GM12864 (cell line): ENCODE measurements at regions not wholly inside any gene's neighbourhood (a gene's known extent, or its start where the extent isn't known, plus 50 kb on each side); places are given as distances from the start of the nearest gene placed in this dataset.
"Not testable (repeated sequence)": the region's sequence is repeated elsewhere in the genome, so short reads cannot be mapped to it uniquely, and the experiment has no call there.

ENCODE experiments used
- DNase-seq: peaks from one replicate; pipeline ENCODE4 v3.0.0-alpha.2; 2011; ENCODE audit warnings: low read depth
- H3K4me3 ChIP-seq: 2 replicates; pipeline ENCODE4 v1.5.1; 2011; ENCODE audit warnings: mild to moderate bottlenecking, low read depth, low read length, control low read depth
- TF ChIP-seq, protein P1 (sequence below): IDR thresholded peaks from 2 replicates; pipeline ENCODE4 v1.5.1; 2011; ENCODE audit warnings: low read depth, mild to moderate bottlenecking, moderate library complexity, low read length, control low read depth, inconsistent platforms; ENCODE audit errors: missing control alignments

DNA sequence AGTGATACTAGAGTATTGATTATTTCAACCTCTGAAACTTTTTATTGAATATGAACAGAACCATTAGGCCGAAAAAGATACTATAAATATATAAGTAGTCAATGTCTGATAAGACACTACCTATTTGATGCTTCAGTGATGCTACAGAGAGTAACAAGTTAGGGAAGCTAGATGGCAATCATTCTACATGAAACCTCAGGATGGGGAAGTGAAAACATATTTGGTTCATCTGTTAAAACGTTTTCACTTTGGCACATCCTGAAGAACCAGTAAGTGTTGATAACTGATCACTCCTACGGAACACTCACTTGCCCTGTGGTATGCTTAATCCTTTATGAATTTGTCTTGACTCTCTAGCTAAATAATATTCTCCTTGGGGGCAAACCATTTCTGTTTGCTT lies 1064.9 kb downstream of the NXPH1 start:
- H3K4me3 ChIP-seq, result no peak overlapping the region
- TF ChIP-seq, protein P1, sequence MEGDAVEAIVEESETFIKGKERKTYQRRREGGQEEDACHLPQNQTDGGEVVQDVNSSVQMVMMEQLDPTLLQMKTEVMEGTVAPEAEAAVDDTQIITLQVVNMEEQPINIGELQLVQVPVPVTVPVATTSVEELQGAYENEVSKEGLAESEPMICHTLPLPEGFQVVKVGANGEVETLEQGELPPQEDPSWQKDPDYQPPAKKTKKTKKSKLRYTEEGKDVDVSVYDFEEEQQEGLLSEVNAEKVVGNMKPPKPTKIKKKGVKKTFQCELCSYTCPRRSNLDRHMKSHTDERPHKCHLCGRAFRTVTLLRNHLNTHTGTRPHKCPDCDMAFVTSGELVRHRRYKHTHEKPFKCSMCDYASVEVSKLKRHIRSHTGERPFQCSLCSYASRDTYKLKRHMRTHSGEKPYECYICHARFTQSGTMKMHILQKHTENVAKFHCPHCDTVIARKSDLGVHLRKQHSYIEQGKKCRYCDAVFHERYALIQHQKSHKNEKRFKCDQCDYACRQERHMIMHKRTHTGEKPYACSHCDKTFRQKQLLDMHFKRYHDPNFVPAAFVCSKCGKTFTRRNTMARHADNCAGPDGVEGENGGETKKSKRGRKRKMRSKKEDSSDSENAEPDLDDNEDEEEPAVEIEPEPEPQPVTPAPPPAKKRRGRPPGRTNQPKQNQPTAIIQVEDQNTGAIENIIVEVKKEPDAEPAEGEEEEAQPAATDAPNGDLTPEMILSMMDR, result no peak
- no peak for DNase-seq

DNA sequence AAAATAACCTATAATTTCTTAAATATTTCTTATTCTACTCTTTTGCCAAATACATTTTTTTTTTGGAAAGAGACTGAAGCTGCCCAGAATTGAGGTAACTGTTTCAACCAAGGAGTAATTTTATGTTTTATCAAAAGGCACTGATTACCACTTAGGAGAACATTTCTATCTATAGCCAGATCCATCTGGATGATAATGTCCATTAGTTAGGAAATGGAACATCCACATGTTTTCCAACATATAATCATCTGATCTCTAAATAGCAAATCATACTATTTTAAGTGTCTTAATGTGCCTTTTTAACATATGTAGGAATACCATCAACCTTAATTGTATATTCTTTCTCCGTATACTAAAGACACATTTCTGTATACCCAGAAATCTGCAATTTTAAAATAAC lies 1068.9 kb downstream of the NXPH1 start:
- TF ChIP-seq, protein P1, result no peak

DNA sequence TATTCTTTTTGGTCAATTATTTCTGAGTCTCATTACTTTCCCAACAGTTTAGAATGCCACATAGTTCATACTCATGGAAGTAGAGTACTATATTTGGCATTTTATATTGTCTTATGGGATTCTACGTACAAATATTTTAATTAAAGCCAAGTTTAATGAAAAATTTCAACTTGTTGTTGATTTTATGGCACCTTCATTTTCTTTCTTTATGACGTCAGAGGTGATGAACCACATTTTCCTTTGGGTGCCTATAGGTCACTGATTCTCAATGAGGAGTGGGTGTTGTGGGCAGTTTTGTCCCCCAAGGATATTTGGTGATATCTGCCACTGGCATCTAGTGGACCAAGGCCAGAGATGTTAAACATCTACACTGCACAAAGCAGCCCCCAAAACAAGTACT lies 1071.3 kb downstream of the NXPH1 start:
- no peak for DNase-seq
- H3K4me3 ChIP-seq, result no peak overlapping the region
- TF ChIP-seq, protein P1, result no peak

More for the DNA sequence above, 1068.9 kb downstream of the NXPH1 start:
- no peak for DNase-seq
- H3K4me3 ChIP-seq, result no peak overlapping the region

DNA sequence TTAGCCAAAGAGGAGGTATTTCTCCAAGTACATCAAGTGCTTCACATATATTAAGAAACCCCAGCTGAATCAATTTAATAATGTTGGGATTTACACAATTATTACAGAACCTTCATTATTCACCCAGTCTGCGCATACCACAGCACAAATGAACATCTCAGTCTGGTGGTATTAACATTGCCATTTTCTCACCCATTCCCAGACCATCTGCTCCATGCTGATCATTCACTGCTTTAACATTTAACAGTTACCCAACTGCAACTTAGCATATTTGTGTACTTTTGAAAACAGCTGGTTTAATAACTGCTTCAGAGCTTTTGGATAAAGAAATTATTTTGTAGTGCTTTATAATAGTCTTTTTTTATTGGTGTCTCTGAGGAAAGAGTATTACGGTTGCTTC lies 1072.1 kb downstream of the NXPH1 start:
- H3K4me3 ChIP-seq, result no peak overlapping the region
- no peak for DNase-seq
- TF ChIP-seq, protein P1, result no peak

DNA sequence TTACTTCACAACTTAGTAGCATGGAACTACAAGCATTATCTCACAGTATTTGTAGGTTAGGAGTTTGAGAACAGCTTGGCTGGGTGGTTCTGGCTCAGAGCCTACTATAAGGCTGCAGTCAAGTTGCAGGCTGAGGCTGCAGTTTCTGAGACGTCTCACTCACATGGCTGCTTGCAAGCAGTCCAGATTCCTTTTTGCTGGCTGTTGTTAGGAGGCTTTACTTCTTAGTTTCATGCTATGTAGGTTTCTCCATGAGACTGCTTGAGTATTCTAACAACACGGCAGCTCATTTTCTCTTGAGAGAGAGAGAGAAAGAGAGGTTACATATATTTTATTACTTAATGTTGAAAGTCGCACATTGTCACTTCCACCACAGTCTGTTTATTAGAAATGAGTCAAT lies 1073.9 kb downstream of the NXPH1 start:
- no peak for DNase-seq
- H3K4me3 ChIP-seq, result no peak overlapping the region
- TF ChIP-seq, protein P1, result no peak

DNA sequence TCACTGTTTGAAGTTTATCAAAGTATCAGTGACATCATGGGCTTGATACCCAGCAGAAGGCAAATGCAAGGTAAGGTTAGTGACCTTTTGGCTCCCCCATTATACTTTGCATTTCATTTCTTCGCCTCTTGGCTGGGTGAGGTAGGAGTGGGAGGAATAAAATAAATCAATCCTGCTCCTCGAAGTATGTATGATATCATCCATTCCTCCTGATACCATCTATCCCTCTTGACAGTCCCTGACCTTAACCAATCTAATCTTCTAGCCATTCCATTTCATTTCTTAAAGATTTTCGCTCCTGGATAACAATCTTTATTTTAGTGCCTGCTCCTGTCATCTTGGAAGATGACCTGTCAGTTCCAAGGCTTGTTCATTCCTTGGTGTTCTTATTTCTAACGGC lies 1083.3 kb downstream of the NXPH1 start:
- TF ChIP-seq, protein P1, result no peak

DNA sequence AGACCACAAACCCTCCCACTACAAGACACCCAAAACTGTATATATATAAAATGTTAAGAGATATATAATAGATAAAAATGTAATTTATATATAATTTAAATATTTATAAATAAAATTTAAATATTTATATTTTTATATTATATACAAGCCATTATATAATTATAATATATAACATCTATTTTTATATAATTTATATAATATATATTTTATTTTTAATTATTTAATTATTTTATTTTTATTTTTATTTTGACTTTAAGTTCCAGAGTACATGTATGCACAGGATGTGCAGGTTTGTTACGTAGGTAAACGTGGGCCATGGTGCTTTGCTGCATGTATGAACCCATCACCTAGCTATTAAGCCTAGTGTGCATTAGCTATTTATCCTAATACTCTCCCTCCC lies 1090.2 kb downstream of the NXPH1 start:
- TF ChIP-seq, protein P1, result no peak
- no peak for DNase-seq
- H3K4me3 ChIP-seq, result no peak overlapping the region

More for the DNA sequence above, 1083.3 kb downstream of the NXPH1 start:
- DNase-seq, result no peak
- no peak overlapping the region for H3K4me3 ChIP-seq

DNA sequence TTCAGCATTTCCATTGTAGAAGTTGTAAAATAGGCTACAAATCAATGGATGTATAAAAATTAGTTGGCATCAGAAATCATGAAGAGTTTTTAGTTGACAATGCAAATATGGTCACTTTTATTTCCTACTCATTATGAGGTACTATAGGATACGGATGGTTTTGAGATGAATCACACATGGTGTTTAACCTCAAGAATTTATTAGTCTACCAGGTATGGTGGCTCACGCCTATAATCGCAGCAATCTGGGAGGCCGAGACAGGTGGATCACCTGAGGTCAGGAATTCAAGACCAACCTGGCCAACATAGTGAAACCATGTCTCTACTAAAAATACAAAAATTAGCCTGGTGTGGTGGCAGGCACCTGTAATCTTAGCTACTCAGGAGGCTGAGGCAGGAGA lies 1119.0 kb downstream of the NXPH1 start:
- H3K4me3 ChIP-seq, DNase-seq: not testable (repeated sequence)
